ENCODE measurements at regions not wholly inside any gene's neighbourhood (a gene's known extent, or its start where the extent isn't known, plus 50 kb on each side); places are given as distances from the start of the nearest gene placed in this dataset.
A peak's percentile ranks its signal among the peaks of the same experiment; 100 is the strongest.

GRCh38 chr12:5191803-5192538 lies 148.3 kb downstream of the KCNA5 start:
- no peak overlapping the region for H3K4me3 ChIP-seq (ENCODE audit: low read depth, low read length)
- no peaks in the 10 kb centered on the region for H3K27me3 ChIP-seq (ENCODE audit: control insufficient read depth, insufficient read depth, low read length)
- no peak for FAIRE-seq
- no peak for DNase-seq (ENCODE audit: low read depth)
- TF ChIP-seq CTCF (IDR thresholded peaks at IDR 0.05; ENCODE audit: insufficient read depth, low read length, severe bottlenecking) = no peak
- H3K36me3 ChIP-seq (ENCODE audit: control insufficient read depth, insufficient read depth, low read length) = no peaks in the 10 kb centered on the region

- DNase-seq (ENCODE audit: low read depth) = no peak
- FAIRE-seq = no peak
- no peak overlapping the region for H3K4me3 ChIP-seq (ENCODE audit: low read depth, low read length)
- H3K27me3 ChIP-seq (ENCODE audit: control insufficient read depth, insufficient read depth, low read length) = no peaks in the 10 kb centered on the region
- no peak for TF ChIP-seq CTCF (IDR thresholded peaks at IDR 0.05; ENCODE audit: insufficient read depth, low read length, severe bottlenecking)
- no peaks in the 10 kb centered on the region for H3K36me3 ChIP-seq (ENCODE audit: control insufficient read depth, insufficient read depth, low read length)
These were observed 149.0 kb downstream of the KCNA5 start for GRCh38 chr12:5192726-5193125.

GRCh38 chr12:5194306-5194705 lies 150.6 kb downstream of the KCNA5 start:
- no peak for DNase-seq (ENCODE audit: low read depth)
- H3K27me3 ChIP-seq (ENCODE audit: control insufficient read depth, insufficient read depth, low read length) = no peaks in the 10 kb centered on the region
- no peaks in the 10 kb centered on the region for H3K36me3 ChIP-seq (ENCODE audit: control insufficient read depth, insufficient read depth, low read length)
- no peak overlapping the region for H3K4me3 ChIP-seq (ENCODE audit: low read depth, low read length)
- no peak for TF ChIP-seq CTCF (IDR thresholded peaks at IDR 0.05; ENCODE audit: insufficient read depth, low read length, severe bottlenecking)
- FAIRE-seq = no peak

- Histone ChIP-seq H3K36me3 (ENCODE audit: control insufficient read depth, insufficient read depth, low read length) (no peaks in the 10 kb centered on the region), H3K4me3 (ENCODE audit: low read depth, low read length) (no peak overlapping the region), H3K27me3 (ENCODE audit: control insufficient read depth, insufficient read depth, low read length) (no peaks in the 10 kb centered on the region)
- no peak for TF ChIP-seq CTCF (IDR thresholded peaks at IDR 0.05; ENCODE audit: insufficient read depth, low read length, severe bottlenecking)
- FAIRE-seq (no peak), DNase-seq (ENCODE audit: low read depth) (no peak)
These were observed 151.6 kb downstream of the KCNA5 start for GRCh38 chr12:5195244-5195643.

- FAIRE-seq = no peak
- H3K4me3 ChIP-seq (ENCODE audit: low read depth, low read length) = no peak overlapping the region
- no peaks in the 10 kb centered on the region for H3K36me3 ChIP-seq (ENCODE audit: control insufficient read depth, insufficient read depth, low read length)
- no peaks in the 10 kb centered on the region for H3K27me3 ChIP-seq (ENCODE audit: control insufficient read depth, insufficient read depth, low read length)
- no peak for TF ChIP-seq CTCF (IDR thresholded peaks at IDR 0.05; ENCODE audit: insufficient read depth, low read length, severe bottlenecking)
- DNase-seq (ENCODE audit: low read depth) = no peak
These were observed 152.0 kb downstream of the KCNA5 start for GRCh38 chr12:5195691-5196090.

GRCh38 chr12:5197131-5197530 lies 153.5 kb downstream of the KCNA5 start:
- FAIRE-seq (no peak), DNase-seq (ENCODE audit: low read depth) (peak; percentile 21)
- Histone ChIP-seq H3K4me3 (ENCODE audit: low read depth, low read length) (no peak overlapping the region), H3K36me3 (ENCODE audit: control insufficient read depth, insufficient read depth, low read length) (no peaks in the 10 kb centered on the region), H3K27me3 (ENCODE audit: control insufficient read depth, insufficient read depth, low read length) (no peaks in the 10 kb centered on the region)
- no peak for TF ChIP-seq CTCF (IDR thresholded peaks at IDR 0.05; ENCODE audit: insufficient read depth, low read length, severe bottlenecking)
